Body of pancreas (tissue), 4 donors: ENCODE measurements at regions not wholly inside any gene's neighbourhood (a gene's known extent, or its start where the extent isn't known, plus 50 kb on each side); places are given as distances from the start of the nearest gene placed in this dataset.

Source experiments
- ATAC-seq: fragments of 150-250 bp; one replicate; pipeline ENCODE4 v1.9.1; 2016
- DNase-seq, 4 donors: peaks; one replicate each; pipeline ENCODE4 v3.0.0-alpha.2; 2019
- H3K27ac ChIP-seq, 4 donors: fragments of 200-600 bp; sonication (generic); 1 replicate in 3 of 4; 2 replicates in 1 of 4; pipeline versions ENCODE4 v1.5.1 to v1.6.1; 2016 to 2019; ENCODE audit warnings: mild to moderate bottlenecking in 1 of 4, mixed read lengths in 1 of 4, moderate library complexity in 1 of 4
- H3K27me3 ChIP-seq, 2 donors: fragments of 200-600 bp; sonication (generic); one replicate each; pipeline ENCODE4 v1.6.0; 2016; ENCODE audit warnings: mild to moderate bottlenecking in 1 of 2
- H3K36me3 ChIP-seq, 2 donors: fragments of 200-600 bp; sonication (generic); replicated peaks in 1 of 2; 2 replicates each; pipeline ENCODE4 v1.5.1; 2016; ENCODE audit warnings: low read depth in 2 of 2; ENCODE audit not compliant: insufficient read depth in 1 of 2
- H3K4me1 ChIP-seq: fragments of 200-600 bp; sonication (generic); one replicate; pipeline ENCODE4 v1.6.0; 2016
- H3K4me3 ChIP-seq, 2 donors: fragments of 200-600 bp; sonication (generic); 1 replicate in 1 of 2; 2 replicates in 1 of 2; pipeline ENCODE4 v1.5.1; 2016 to 2019
- H3K9me3 ChIP-seq, 3 donors: fragments of 200-600 bp; sonication (generic); 1 replicate in 2 of 3; 2 replicates in 1 of 3; pipeline ENCODE4 v1.5.1; 2016
- POLR2A ChIP-seq, 3 donors: fragments of 450-650 bp; IDR thresholded peaks; one replicate each; pipeline ENCODE4 v1.6.1; 2016; ENCODE audit warnings: antibody characterized with exemption in 3 of 3, mild to moderate bottlenecking in 2 of 3
- WGBS, 2 donors: methylation state at CpG; one replicate each; pipeline ENCODE4 v1.1.5; 2017; 5-methylcytosine and 5-hydroxymethylcytosine counted together
- intact Hi-C: fragments of 100-400 bp; cut with DNase I; formaldehyde crosslinking; loops from one replicate; pipeline ENCODE4 v1.15.1; 2023
- TF ChIP-seq, protein P1 (sequence below), 7 experiments: fragments of 450-650 bp in 4 of 7; fragments of 200-600 bp in 3 of 7; sonication (generic) in 3 of 7; IDR thresholded peaks; one replicate each; pipeline ENCODE4 v1.5.1; 2016 to 2019; ENCODE audit warnings: antibody characterized with exemption in 7 of 7

DNA sequence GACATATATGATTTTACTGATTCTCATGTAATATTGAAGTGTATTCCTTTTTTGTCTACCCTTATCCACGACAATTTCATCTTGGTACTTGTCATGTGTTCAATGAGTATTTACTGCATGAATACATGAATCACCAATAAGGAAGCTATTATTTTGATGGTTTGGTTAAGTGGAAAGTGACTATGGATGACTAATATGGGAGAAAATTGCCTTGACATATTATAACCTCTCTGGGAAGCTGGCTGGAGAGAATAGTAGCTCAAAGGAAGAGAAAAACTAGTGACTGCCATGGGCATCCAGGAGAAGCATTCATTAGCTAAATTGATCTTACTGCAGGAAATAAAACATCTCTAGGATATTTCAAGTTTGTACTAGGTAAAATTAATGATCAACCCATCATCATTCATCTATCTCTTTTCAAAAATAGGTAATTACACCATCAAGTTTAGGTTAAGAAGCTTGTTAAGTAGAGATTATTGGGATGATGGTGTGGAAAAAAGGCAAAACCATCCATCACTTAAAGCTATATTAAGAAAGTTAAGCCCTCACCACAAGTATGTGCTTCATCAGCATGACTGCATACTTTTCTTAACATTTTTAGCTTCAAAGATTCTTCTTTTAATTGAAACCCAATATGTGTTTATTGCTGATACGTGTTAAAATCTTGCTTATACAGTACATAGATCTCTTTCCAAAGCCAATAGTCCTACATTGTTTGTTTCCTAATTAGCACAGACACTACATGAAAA, 455.2 kb upstream of the ARPP21 start:
- DNase-seq (no peak), ATAC-seq (no peak)
- no peaks in the 10 kb centered on the region for H3K4me1 ChIP-seq
- TF ChIP-seq, protein P1, sequence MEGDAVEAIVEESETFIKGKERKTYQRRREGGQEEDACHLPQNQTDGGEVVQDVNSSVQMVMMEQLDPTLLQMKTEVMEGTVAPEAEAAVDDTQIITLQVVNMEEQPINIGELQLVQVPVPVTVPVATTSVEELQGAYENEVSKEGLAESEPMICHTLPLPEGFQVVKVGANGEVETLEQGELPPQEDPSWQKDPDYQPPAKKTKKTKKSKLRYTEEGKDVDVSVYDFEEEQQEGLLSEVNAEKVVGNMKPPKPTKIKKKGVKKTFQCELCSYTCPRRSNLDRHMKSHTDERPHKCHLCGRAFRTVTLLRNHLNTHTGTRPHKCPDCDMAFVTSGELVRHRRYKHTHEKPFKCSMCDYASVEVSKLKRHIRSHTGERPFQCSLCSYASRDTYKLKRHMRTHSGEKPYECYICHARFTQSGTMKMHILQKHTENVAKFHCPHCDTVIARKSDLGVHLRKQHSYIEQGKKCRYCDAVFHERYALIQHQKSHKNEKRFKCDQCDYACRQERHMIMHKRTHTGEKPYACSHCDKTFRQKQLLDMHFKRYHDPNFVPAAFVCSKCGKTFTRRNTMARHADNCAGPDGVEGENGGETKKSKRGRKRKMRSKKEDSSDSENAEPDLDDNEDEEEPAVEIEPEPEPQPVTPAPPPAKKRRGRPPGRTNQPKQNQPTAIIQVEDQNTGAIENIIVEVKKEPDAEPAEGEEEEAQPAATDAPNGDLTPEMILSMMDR (IDR thresholded peaks at IDR 0.05): no peak
- no peak for TF ChIP-seq POLR2A (IDR thresholded peaks at IDR 0.05)
- WGBS, 2 donors: 37 to 48% methylated on average over 2 of the region's 2 CpGs
- H3K4me3 ChIP-seq: no peak overlapping the region
- intact Hi-C loops: no loop called here
- H3K27me3 ChIP-seq: no peaks in the 10 kb centered on the region
- H3K36me3 ChIP-seq: no peaks in the 10 kb centered on the region
- H3K9me3 ChIP-seq: no peaks in the 10 kb centered on the region
- H3K27ac ChIP-seq: no peak overlapping the region

DNA sequence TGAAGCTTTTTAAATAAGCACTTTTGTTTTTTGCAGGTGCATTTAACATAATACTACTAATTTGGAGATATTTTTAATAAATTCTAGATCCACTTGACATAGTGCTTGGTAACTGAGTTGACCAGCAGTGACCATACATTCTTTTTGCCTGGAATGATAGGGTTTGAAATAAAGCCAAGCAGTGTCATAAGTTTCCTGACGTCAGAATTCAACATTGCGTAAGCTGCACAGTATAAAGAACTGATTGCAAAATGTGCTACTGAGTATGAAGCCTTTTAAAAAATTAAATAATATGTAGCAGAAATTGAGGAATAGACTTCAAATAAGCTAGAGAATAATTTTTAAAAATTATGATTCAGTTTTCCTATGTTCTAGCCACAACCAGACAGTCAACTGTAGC, 454.6 kb upstream of the ARPP21 start:
- no peaks in the 10 kb centered on the region for H3K36me3 ChIP-seq
- H3K9me3 ChIP-seq: no peaks in the 10 kb centered on the region
- WGBS, 2 donors: 53 to 61% methylated on average over 2 of the region's 2 CpGs
- intact Hi-C loops: no loop called here
- no peak for ATAC-seq
- TF ChIP-seq, protein P1 (IDR thresholded peaks at IDR 0.05): no peak
- no peak for TF ChIP-seq POLR2A (IDR thresholded peaks at IDR 0.05)
- no peak for DNase-seq
- H3K4me3 ChIP-seq: no peak overlapping the region
- no peaks in the 10 kb centered on the region for H3K4me1 ChIP-seq
- H3K27ac ChIP-seq: no peak overlapping the region
- H3K27me3 ChIP-seq: no peaks in the 10 kb centered on the region

- ATAC-seq (no peak), DNase-seq (no peak)
- intact Hi-C loops: no loop called here
- no peaks in the 10 kb centered on the region for H3K4me1 ChIP-seq
- TF ChIP-seq, protein P1 (IDR thresholded peaks at IDR 0.05): no peak
- TF ChIP-seq POLR2A (IDR thresholded peaks at IDR 0.05): no peak
- H3K4me3 ChIP-seq: no peak overlapping the region
- H3K27me3 ChIP-seq: no peaks in the 10 kb centered on the region
- no peak overlapping the region for H3K27ac ChIP-seq
- no peaks in the 10 kb centered on the region for H3K9me3 ChIP-seq
- 60 to 71% methylated on average over 1 of the region's 1 CpG for WGBS, 2 donors
- H3K36me3 ChIP-seq: no peaks in the 10 kb centered on the region
Observed at GRCh38 chr3:35187908-35188307, 451.4 kb upstream of the ARPP21 start.

DNA sequence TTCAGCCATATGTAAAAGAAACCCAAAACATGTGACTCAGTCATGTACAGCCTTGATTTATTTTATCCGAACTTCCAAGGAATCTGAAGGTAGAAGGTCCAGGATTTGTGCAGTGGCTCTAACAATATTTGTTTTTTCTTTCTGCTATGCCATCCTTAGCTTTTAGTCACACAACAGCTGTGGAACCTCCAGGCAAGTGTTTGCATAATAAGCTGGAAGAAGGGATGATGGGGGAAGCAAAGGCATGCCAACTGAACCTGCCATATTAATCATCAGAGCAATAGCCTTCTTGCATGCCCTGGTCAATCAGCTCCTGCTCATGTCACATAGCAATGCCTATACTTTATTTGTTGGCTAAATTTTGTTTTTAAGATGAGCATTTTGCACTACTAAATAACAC, 444.7 kb upstream of the ARPP21 start:
- TF ChIP-seq, protein P1 (IDR thresholded peaks at IDR 0.05): no peak
- no peak for TF ChIP-seq POLR2A (IDR thresholded peaks at IDR 0.05)
- ATAC-seq: no peak
- H3K4me1 ChIP-seq: no peaks in the 10 kb centered on the region
- intact Hi-C loops: no loop called here
- H3K4me3 ChIP-seq: no peak overlapping the region
- no peak overlapping the region for H3K27ac ChIP-seq
- H3K36me3 ChIP-seq: no peaks in the 10 kb centered on the region
- WGBS, 2 donors: 60 to 61% methylated on average over 1 of the region's 1 CpG
- H3K9me3 ChIP-seq: no peaks in the 10 kb centered on the region
- no peak for DNase-seq
- no peaks in the 10 kb centered on the region for H3K27me3 ChIP-seq

DNA sequence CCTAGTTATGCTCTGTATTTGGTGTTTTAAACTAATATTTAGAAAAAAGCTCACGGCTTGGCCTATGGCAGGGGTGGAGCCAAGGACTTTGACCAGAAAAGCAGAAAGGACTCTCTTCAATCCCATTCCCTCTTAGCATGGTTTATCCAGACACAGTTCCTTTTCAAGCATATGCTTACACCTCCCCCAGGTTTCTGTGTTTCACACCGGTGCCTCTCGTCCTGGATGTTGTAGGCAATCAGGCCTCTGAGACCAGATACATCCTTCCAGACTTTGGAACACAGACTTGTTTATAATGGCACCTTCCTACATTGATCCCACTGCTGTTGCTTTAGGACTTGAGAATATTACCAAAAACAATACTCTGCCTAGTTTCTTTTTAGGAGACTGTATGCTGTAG, 440.5 kb upstream of the ARPP21 start:
- DNase-seq (no peak), ATAC-seq (no peak)
- intact Hi-C loops: no loop called here
- Histone ChIP-seq H3K27ac (no peak overlapping the region), H3K4me1 (no peaks in the 10 kb centered on the region), H3K4me3 (no peak overlapping the region), H3K27me3 (no peaks in the 10 kb centered on the region), H3K9me3 (no peaks in the 10 kb centered on the region), H3K36me3 (no peaks in the 10 kb centered on the region)
- TF ChIP-seq, protein P1 (IDR thresholded peaks at IDR 0.05): no peak
- TF ChIP-seq POLR2A (IDR thresholded peaks at IDR 0.05): no peak
- 66 to 77% methylated on average over 3 of the region's 3 CpGs for WGBS, 2 donors
